ENCODE measurements at regions not wholly inside any gene's neighbourhood (a gene's known extent, or its start where the extent isn't known, plus 50 kb on each side); places are given as distances from the start of the nearest gene placed in this dataset.

GRCh38 chr5:173781432-173781815 is 106.7 kb upstream of the CPEB4 start:
- H3K9ac ChIP-seq (ENCODE audit: low read depth, low read length): 0 out of 2 replicates have a peak overlapping the region, but pooled peaks have one; percentile 2
- H3K18ac ChIP-seq (ENCODE audit: low read depth, low read length): peak overlapping the region; percentile 86
- peak; percentile 68 for ATAC-seq (ENCODE audit: low read depth)
- H3K9me1 ChIP-seq (ENCODE audit: insufficient read depth, low read length): peaks cover 13% of the 10 kb centered on the region
- peak overlapping the region; percentile 93 for H2BK120ac ChIP-seq (ENCODE audit: low read depth, low read length)
- peak overlapping the region; percentile 36; the same call in 1 of the 2 replicates for H3K23ac ChIP-seq (ENCODE audit: low read depth, low read length)
- in situ Hi-C loops (cut with MboI; ENCODE audit: low sequenced_read_pairs): no loop called here
- peak overlapping the region; percentile 86; the same call in 2 of the 3 replicates for H2BK15ac ChIP-seq (ENCODE audit: low read depth, low read length)
- peak overlapping the region; percentile 67 for H3K56ac ChIP-seq (ENCODE audit: extremely low read depth, insufficient read depth, low read length)
- WGBS, 2 experiments (ENCODE audit: extremely low coverage in 2 of 2, insufficient read length in 1 of 2): no CpG with 5 or more reads among the region's 4 CpGs
- peak overlapping the region; percentile 77 for H3K4ac ChIP-seq (ENCODE audit: low read depth, low read length)
- no peaks in the 10 kb centered on the region for H3K36me3 ChIP-seq (ENCODE audit: control insufficient read depth, insufficient read depth, low read length)
- H3K4me3 ChIP-seq (ENCODE audit: insufficient read depth, low read depth, low read length): no peak overlapping the region
- POLR2A ChIA-PET (ENCODE audit: unreplicated experiment): no interaction called here
- H3K4me1 ChIP-seq (ENCODE audit: control insufficient read depth, insufficient read depth, low read length): peaks cover 16% of the 10 kb centered on the region
- peak overlapping the region; percentile 38; the same call in 1 of the 2 replicates for H3K4me2 ChIP-seq (ENCODE audit: low read depth, low read length)
- 0 out of 4 replicates have a peak, but pooled peaks cover 0 to 3% of the 10 kb centered on the region in 2 experiments for H3K79me1 ChIP-seq (ENCODE audit: low read depth in 1 of 2, low read length in 2 of 2)
- H4K20me1 ChIP-seq (ENCODE audit: insufficient read depth, low read length): no peaks in the 10 kb centered on the region
- peak overlapping the region; percentile 88 for H3K27ac ChIP-seq (ENCODE audit: insufficient read depth, low read length)
- H2AFZ ChIP-seq (replicated peaks; ENCODE audit: low read length, poor library complexity): no peak overlapping the region
- H2BK20ac ChIP-seq (ENCODE audit: low read depth, low read length): peak overlapping the region; percentile 84
- CTCF ChIA-PET: interaction anchor here (1.3 kb wide), 1 partner anchor 144 kb away, joined by 3 read pairs; no protein-coding TSS in a partner anchor
- H2BK5ac ChIP-seq (ENCODE audit: low read depth, low read length, poor library complexity, severe bottlenecking): peak overlapping the region; percentile 94
- H2AK9ac ChIP-seq (replicated peaks; ENCODE audit: low read depth, low read length, poor library complexity): no peak overlapping the region
- H3K9me3 ChIP-seq (ENCODE audit: control insufficient read depth, insufficient read depth, low read length): no peaks in the 10 kb centered on the region
- peak overlapping the region; percentile 61 to 83 for H4K8ac ChIP-seq (ENCODE audit: low read depth in 2 of 2, low read length in 2 of 2)
- DNase-seq: no peak
- TF ChIP-seq BHLHE40 (IDR thresholded peaks at IDR 0.05; ENCODE audit: low read depth, low read length): no peak
- TF ChIP-seq NFE2L2 (IDR thresholded peaks at IDR 0.05; ENCODE audit: low read depth, low read length): no peak
- TF ChIP-seq FOS (IDR thresholded peaks at IDR 0.05; ENCODE audit: low read depth, low read length): no peak
- TF ChIP-seq, protein P1, sequence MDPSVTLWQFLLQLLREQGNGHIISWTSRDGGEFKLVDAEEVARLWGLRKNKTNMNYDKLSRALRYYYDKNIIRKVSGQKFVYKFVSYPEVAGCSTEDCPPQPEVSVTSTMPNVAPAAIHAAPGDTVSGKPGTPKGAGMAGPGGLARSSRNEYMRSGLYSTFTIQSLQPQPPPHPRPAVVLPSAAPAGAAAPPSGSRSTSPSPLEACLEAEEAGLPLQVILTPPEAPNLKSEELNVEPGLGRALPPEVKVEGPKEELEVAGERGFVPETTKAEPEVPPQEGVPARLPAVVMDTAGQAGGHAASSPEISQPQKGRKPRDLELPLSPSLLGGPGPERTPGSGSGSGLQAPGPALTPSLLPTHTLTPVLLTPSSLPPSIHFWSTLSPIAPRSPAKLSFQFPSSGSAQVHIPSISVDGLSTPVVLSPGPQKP (IDR thresholded peaks at IDR 0.05; ENCODE audit: borderline replicate concordance, low read depth, low read length): no peak
- no peak for TF ChIP-seq SMC3 (IDR thresholded peaks at IDR 0.05; ENCODE audit: low read depth, low read length)
- TF ChIP-seq POLR2A (IDR thresholded peaks at IDR 0.05; ENCODE audit: low read depth, low read length): no peak
- no peak for TF ChIP-seq RFX5 (IDR thresholded peaks at IDR 0.05; ENCODE audit: low read depth, low read length)
- no peak for TF ChIP-seq RAD21 (IDR thresholded peaks at IDR 0.05; ENCODE audit: low read length)
- no peak for TF ChIP-seq MAZ (IDR thresholded peaks at IDR 0.05; ENCODE audit: borderline replicate concordance, low read depth, low read length)
- no peak for TF ChIP-seq CEBPB (IDR thresholded peaks at IDR 0.05; ENCODE audit: low read depth, low read length)
- no peak for TF ChIP-seq CHD1 (IDR thresholded peaks at IDR 0.05; ENCODE audit: low read depth, low read length)
- TF ChIP-seq, protein P2, sequence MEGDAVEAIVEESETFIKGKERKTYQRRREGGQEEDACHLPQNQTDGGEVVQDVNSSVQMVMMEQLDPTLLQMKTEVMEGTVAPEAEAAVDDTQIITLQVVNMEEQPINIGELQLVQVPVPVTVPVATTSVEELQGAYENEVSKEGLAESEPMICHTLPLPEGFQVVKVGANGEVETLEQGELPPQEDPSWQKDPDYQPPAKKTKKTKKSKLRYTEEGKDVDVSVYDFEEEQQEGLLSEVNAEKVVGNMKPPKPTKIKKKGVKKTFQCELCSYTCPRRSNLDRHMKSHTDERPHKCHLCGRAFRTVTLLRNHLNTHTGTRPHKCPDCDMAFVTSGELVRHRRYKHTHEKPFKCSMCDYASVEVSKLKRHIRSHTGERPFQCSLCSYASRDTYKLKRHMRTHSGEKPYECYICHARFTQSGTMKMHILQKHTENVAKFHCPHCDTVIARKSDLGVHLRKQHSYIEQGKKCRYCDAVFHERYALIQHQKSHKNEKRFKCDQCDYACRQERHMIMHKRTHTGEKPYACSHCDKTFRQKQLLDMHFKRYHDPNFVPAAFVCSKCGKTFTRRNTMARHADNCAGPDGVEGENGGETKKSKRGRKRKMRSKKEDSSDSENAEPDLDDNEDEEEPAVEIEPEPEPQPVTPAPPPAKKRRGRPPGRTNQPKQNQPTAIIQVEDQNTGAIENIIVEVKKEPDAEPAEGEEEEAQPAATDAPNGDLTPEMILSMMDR (conservative IDR thresholded peaks at IDR 0.05; ENCODE audit: low read depth, low read length): no peak
- no peak for TF ChIP-seq RCOR1 (IDR thresholded peaks at IDR 0.05; ENCODE audit: insufficient replicate concordance, low read length)
- TF ChIP-seq MAFK (IDR thresholded peaks at IDR 0.05; ENCODE audit: low read depth, low read length): no peak
- TF ChIP-seq, protein P3, sequence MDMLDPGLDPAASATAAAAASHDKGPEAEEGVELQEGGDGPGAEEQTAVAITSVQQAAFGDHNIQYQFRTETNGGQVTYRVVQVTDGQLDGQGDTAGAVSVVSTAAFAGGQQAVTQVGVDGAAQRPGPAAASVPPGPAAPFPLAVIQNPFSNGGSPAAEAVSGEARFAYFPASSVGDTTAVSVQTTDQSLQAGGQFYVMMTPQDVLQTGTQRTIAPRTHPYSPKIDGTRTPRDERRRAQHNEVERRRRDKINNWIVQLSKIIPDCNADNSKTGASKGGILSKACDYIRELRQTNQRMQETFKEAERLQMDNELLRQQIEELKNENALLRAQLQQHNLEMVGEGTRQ (IDR thresholded peaks at IDR 0.05; ENCODE audit: low read depth, low read length): no peak
- intact Hi-C loops (cut with micrococcal nuclease): loop anchor here (1.0 kb wide), 2 partner anchors 17 to 107 kb away; partner anchors contain the start of gene CPEB4
- peak overlapping the region; percentile 93 for H4K91ac ChIP-seq (ENCODE audit: insufficient read depth, low read depth, low read length)
- peak overlapping the region; percentile 31; the same call in 1 of the 2 replicates for H2AK5ac ChIP-seq (ENCODE audit: low read depth, low read length)
- H4K5ac ChIP-seq (ENCODE audit: low read depth, low read length): peak overlapping the region; percentile 69
- BruUV-seq (replicated peaks): no TSS peak
- no peaks in the 10 kb centered on the region for H3K27me3 ChIP-seq (ENCODE audit: control insufficient read depth, insufficient read depth, low read length)
- dilution Hi-C loops (cut with HindIII; ENCODE audit: low sequenced_read_pairs, unreplicated experiment): no loop called here
- peak overlapping the region; percentile 22 for H3K14ac ChIP-seq (replicated peaks; ENCODE audit: low read depth, low read length)
